ENCODE measurements at regions not wholly inside any gene's neighbourhood (a gene's known extent, or its start where the extent isn't known, plus 50 kb on each side); places are given as distances from the start of the nearest gene placed in this dataset.

DNA sequence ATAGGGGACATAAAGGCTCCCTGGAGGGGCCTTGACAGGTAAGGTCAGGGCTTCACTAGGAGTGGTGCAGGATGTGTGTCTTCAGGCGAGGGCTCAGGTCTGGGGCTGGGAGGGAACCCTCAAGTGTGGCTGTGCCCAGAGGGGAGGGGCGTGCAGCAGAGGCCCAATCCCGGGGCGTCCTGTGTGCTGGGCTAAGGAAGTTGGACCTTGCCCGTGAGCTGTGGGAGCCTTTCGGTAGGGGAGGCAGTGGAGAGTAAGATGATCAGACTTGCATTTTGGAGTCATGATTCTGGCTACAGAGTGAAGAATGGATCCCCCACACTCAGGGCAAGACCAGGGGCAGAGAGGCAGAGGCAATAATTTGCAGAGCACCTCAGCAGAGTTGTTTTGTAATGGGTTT is 145.4 kb downstream of the BUB3 start:
- CTCF ChIA-PET, result interaction anchor here (1.1 kb wide), 1 partner anchor 9 kb away, joined by 3 read pairs; no protein-coding TSS in a partner anchor

DNA sequence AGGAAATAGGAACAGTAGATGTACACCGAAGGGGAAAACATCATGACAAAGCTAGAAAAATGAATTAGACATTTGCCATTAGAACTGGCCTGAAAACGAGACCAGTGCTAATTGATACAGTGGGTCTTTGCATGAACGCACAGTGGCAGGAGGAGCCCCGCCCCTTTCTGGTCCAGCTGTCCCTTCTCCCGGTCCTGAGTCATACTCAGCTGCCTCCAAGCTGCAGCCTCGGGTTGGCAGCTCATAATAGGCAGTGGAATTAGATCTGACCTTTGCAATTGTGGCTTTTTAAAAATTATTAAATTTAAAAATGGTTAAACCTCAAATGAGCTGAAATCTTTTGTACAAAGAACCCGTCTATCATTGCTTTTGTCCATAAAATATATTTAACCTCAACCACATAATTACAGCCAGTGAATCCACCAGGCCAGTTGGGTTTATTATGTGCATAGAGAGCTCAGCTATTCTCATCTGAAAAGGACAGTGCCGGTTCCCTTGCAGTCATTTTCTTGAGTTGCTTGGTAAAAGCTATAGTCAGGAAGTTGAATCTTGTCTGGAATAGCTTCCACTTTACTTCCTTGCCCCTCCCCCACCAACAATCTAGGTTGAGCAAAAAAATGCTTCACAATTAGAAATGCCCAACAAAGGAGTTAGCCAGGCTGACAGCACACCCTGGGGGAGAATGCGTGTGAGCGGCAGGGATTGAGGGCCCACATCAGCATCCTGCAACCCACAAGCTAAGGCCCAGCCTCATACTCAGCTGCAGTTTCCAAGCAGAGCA is 147.1 kb downstream of the BUB3 start:
- Histone ChIP-seq H3K9me3 (ENCODE audit: control insufficient read depth, insufficient read depth, low read depth, low read length) (no peaks in the 10 kb centered on the region; the same call in 1 of the 2 replicates), H3K4me1 (ENCODE audit: control insufficient read depth, insufficient read depth, low read length) (peaks cover 4% of the 10 kb centered on the region; the same call in 1 of the 2 replicates), H3K4me3 (ENCODE audit: low read depth, low read length) (no peak overlapping the region), H3K36me3 (ENCODE audit: control insufficient read depth in 2 of 2, insufficient read depth in 1 of 2, low read length in 2 of 2) (no peaks in the 10 kb centered on the region), H3K27ac (ENCODE audit: extremely low read depth, low read depth, low read length) (no peak overlapping the region)
- TF ChIP-seq ZNF660 (tag by site-specific recombination; IDR thresholded peaks at IDR 0.05) (0 out of 2 replicates have a peak, but pooled peaks have one; percentile 13), ZNF677 (tag by site-specific recombination; IDR thresholded peaks at IDR 0.05) (no peak)
- ChIA-PET CTCF (interaction anchor here (0.6 to 1.0 kb wide), 4 partner anchors 18 to 258 kb away, joined by 3 to 5 read pairs (median 3); no protein-coding TSS in a partner anchor), POLR2A (no interaction called here)

More for the DNA sequence above, 145.4 kb downstream of the BUB3 start:
- Histone ChIP-seq H3K36me3 (ENCODE audit: control insufficient read depth in 2 of 2, insufficient read depth in 1 of 2, low read length in 2 of 2) (no peaks in the 10 kb centered on the region), H3K4me1 (ENCODE audit: control insufficient read depth, insufficient read depth, low read length) (peaks cover 4% of the 10 kb centered on the region; the same call in 1 of the 2 replicates), H3K9me3 (ENCODE audit: control insufficient read depth, insufficient read depth, low read depth, low read length) (no peaks in the 10 kb centered on the region; the same call in 1 of the 2 replicates), H3K4me3 (ENCODE audit: low read depth, low read length) (no peak overlapping the region), H3K27ac (ENCODE audit: extremely low read depth, low read depth, low read length) (no peak overlapping the region)
- POLR2A ChIA-PET, result no interaction called here
- no peak for TF ChIP-seq KLF17 (tag by site-specific recombination; IDR thresholded peaks at IDR 0.05)
- no peak for TF ChIP-seq SP7 (tag by site-specific recombination; IDR thresholded peaks at IDR 0.05)
- no peak for TF ChIP-seq ZNF747 (tag by site-specific recombination; IDR thresholded peaks at IDR 0.05)

DNA sequence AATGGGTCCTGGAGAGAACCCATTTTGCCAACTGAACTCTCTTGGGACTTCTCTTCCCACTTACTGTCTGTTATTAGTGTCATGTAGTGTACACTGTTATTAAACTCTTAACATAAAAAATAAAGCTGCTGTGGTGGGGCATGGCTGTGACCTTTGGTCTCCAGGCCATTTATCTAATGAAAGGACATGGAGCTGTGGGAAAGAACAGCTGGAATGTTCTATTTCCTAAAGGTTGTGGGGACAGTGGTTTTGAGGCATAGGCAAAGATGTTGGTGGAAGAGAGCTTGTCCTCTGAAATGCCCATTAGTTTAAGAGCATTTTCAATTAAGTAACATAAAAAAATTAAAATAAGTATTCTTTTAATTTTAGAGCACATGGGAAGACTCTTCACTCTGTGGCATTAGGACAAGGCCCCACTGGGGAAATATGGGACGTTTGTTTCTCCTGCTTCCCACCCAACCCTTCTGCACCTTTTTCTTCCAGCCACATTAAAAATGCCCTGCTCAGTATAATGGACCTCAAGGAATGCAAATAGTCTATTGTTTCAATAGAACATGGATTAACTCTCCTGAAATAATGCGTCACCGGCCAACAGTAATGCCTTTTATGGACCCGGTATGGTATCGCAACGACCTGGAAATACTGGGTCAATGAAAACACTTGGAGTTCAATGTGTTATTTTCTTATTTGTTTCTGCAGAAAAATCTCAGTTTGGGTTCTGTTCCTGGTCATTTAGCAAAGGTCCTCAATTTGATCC is 149.6 kb downstream of the BUB3 start:
- H3K9me3 ChIP-seq (ENCODE audit: control insufficient read depth, insufficient read depth, low read depth, low read length), result no peaks in the 10 kb centered on the region; the same call in 1 of the 2 replicates
- POLR2A ChIA-PET, result no interaction called here
- H3K27ac ChIP-seq (ENCODE audit: extremely low read depth, low read depth, low read length), result no peak overlapping the region
- peaks cover 4% of the 10 kb centered on the region; the same call in 1 of the 2 replicates for H3K4me1 ChIP-seq (ENCODE audit: control insufficient read depth, insufficient read depth, low read length)
- no peak for TF ChIP-seq ZNF223 (tag by site-specific recombination; IDR thresholded peaks at IDR 0.05)
- no peak for TF ChIP-seq ZNF114 (tag by site-specific recombination; IDR thresholded peaks at IDR 0.05)
- TF ChIP-seq ZNF324 (tag by site-specific recombination; IDR thresholded peaks at IDR 0.05), result no peak
- CTCF ChIA-PET, result no interaction called here
- H3K4me3 ChIP-seq (ENCODE audit: low read depth, low read length), result no peak overlapping the region
- no peaks in the 10 kb centered on the region for H3K36me3 ChIP-seq (ENCODE audit: control insufficient read depth in 2 of 2, insufficient read depth in 1 of 2, low read length in 2 of 2)

DNA sequence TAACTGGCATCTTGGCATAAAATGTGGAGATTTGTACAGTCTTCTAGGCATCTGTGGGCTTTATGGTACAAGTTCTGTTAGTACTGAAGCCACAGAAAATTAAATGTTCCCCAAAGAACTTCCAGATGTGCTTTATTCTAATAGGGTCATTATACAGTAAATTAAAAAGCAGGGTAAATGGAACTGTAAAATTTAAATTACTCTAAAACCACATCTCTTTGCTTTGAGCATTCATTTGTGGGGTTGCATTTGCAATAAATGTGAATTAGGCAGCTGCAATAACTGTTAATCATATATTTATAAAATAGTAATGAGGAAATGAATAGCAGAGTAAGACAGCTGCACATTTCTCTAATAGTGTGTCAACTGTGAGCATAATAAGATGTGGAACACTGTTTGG is 151.5 kb downstream of the BUB3 start:
- CTCF ChIA-PET, result interaction anchor here (0.6 kb wide), 1 partner anchor 312 kb away, joined by 3 read pairs; no protein-coding TSS in a partner anchor
- H3K36me3 ChIP-seq (ENCODE audit: control insufficient read depth in 2 of 2, insufficient read depth in 1 of 2, low read length in 2 of 2), result no peaks in the 10 kb centered on the region
- TF ChIP-seq ZNF473 (tag by site-specific recombination; IDR thresholded peaks at IDR 0.05) (no peak), ZNF350 (tag by site-specific recombination; IDR thresholded peaks at IDR 0.05) (no peak), ZNF658 (tag by site-specific recombination; IDR thresholded peaks at IDR 0.05) (no peak), ZNF202 (tag by site-specific recombination; IDR thresholded peaks at IDR 0.05; ENCODE audit: borderline replicate concordance) (no peak), KLF7 (tag by site-specific recombination; IDR thresholded peaks at IDR 0.05; ENCODE audit: borderline replicate concordance) (no peak), ZNF76 (tag by site-specific recombination; IDR thresholded peaks at IDR 0.05; ENCODE audit: borderline replicate concordance, low read depth) (no peak), ZSCAN30 (tag by site-specific recombination; IDR thresholded peaks at IDR 0.05) (no peak), ZFP37 (tag by site-specific recombination; IDR thresholded peaks at IDR 0.05) (no peak), ZNF121 (tag by site-specific recombination; IDR thresholded peaks at IDR 0.05) (no peak), ZNF146 (tag by site-specific recombination; IDR thresholded peaks at IDR 0.05) (no peak), ZNF239 (tag by site-specific recombination; IDR thresholded peaks at IDR 0.05) (no peak)
- TF ChIP-seq, protein P1, sequence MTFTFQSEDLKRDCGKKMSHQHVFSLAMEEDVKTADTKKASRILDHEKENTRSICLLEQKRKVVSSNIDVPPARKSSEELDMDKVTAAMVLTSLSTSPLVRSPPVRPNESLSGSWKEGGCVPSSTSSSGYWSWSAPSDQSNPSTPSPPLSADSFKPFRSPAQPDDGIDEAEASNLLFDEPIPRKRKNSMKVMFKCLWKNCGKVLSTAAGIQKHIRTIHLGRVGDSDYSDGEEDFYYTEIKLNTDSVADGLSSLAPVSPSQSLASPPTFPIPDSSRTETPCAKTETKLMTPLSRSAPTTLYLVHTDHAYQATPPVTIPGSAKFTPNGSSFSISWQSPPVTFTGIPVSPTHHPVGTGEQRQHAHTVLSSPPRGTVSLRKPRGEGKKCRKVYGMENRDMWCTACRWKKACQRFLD (tag by site-specific recombination; IDR thresholded peaks at IDR 0.05), result no peak
- TF ChIP-seq, protein P2, sequence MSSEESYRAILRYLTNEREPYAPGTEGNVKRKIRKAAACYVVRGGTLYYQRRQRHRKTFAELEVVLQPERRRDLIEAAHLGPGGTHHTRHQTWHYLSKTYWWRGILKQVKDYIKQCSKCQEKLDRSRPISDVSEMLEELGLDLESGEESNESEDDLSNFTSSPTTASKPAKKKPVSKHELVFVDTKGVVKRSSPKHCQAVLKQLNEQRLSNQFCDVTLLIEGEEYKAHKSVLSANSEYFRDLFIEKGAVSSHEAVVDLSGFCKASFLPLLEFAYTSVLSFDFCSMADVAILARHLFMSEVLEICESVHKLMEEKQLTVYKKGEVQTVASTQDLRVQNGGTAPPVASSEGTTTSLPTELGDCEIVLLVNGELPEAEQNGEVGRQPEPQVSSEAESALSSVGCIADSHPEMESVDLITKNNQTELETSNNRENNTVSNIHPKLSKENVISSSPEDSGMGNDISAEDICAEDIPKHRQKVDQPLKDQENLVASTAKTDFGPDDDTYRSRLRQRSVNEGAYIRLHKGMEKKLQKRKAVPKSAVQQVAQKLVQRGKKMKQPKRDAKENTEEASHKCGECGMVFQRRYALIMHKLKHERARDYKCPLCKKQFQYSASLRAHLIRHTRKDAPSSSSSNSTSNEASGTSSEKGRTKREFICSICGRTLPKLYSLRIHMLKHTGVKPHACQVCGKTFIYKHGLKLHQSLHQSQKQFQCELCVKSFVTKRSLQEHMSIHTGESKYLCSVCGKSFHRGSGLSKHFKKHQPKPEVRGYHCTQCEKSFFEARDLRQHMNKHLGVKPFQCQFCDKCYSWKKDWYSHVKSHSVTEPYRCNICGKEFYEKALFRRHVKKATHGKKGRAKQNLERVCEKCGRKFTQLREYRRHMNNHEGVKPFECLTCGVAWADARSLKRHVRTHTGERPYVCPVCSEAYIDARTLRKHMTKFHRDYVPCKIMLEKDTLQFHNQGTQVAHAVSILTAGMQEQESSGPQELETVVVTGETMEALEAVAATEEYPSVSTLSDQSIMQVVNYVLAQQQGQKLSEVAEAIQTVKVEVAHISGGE (tag by site-specific recombination; conservative IDR thresholded peaks at IDR 0.05; ENCODE audit: low read depth), result no peak

More for the DNA sequence above, 151.5 kb downstream of the BUB3 start:
- Histone ChIP-seq H3K4me1 (ENCODE audit: control insufficient read depth, insufficient read depth, low read length) (peaks cover 4% of the 10 kb centered on the region; the same call in 1 of the 2 replicates), H3K4me3 (ENCODE audit: low read depth, low read length) (no peak overlapping the region), H3K9me3 (ENCODE audit: control insufficient read depth, insufficient read depth, low read depth, low read length) (no peaks in the 10 kb centered on the region; the same call in 1 of the 2 replicates), H3K27ac (ENCODE audit: extremely low read depth, low read depth, low read length) (no peak overlapping the region)
- POLR2A ChIA-PET, result interaction anchor here (1.3 kb wide), 1 partner anchor 152 kb away, joined by 3 read pairs; the partner anchor contains the start of gene BUB3

All from HEK293 (cell line).